GM21786 (cell line): ENCODE measurements at regions not wholly inside any gene's neighbourhood (a gene's known extent, or its start where the extent isn't known, plus 50 kb on each side); places are given as distances from the start of the nearest gene placed in this dataset.
A peak's percentile ranks its signal among the peaks of the same experiment; 100 is the strongest.

Experiments
- ATAC-seq: cut with Tn5 transposase; IDR thresholded peaks from one replicate; pipeline ENCODE4 v1.9.1; 2021; ENCODE audit not compliant: unreplicated experiment

- ATAC-seq: no peak
These were observed 56.1 kb upstream of the ELMO1 start for GRCh38 chr7:37504801-37505200.

DNA sequence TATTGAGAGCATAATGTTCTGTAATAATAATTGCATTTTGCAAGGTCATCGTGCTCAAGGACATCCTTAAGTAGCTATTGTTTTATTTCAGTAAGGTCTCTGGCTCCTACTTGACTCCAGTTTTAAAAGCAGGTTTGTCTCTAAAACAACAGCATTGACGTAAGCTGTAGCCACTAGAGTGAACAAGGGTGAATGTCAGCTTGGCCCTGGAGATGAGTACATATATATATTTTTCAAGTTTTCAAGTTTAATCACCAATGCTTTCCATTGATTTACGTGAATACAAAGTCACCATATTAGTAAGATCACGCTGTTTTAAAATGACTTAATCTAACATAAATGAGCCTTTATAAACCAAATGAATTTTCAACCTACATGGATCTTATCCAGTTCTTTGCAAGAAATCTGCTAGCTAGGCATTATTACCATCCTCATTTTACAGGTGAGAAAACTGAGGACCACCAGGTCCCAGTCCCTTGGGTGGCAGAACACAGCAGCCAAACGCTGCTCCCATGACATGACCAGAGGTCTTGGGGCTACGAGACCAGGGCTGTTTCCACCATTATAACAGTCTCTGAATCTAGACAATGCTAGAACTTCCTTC lies 57.2 kb upstream of the ELMO1 start:
- no peak for ATAC-seq

- ATAC-seq: no peak
These were observed 59.5 kb upstream of the ELMO1 start for GRCh38 chr7:37508118-37508517.

DNA sequence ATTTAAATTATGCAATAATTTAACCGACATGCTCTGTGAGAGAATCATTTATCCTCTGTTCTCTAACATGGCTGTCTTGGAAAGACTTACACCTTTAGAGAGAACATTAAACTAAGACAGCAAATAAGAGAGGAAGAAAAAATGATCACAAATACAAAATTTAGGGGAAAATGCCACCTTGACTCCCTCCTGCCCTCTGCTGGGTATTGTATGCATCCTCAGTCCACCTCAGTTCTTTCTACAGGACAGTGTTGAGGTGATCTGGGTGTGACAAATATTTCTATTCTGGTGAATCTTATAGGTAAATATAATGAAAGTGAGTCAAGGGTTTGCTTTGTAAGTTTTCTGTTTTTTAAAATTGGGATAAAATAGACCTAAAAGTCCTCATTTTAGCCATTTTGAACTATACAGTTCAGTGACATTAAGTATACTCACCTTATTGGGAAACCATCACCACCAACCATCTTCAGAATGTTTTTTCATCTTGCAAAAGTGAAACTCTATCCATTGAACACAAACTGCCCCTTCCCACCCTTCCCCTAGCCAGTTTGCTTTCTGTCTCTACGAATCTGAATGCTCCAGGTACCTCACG lies 61.5 kb upstream of the ELMO1 start:
- no peak for ATAC-seq

GRCh38 chr7:37511915-37512314 lies 63.3 kb upstream of the ELMO1 start:
- no peak for ATAC-seq

GRCh38 chr7:37514497-37514896 lies 65.8 kb upstream of the ELMO1 start:
- no peak for ATAC-seq

- ATAC-seq: no peak
These were observed 68.0 kb upstream of the ELMO1 start for GRCh38 chr7:37516664-37517063.

DNA sequence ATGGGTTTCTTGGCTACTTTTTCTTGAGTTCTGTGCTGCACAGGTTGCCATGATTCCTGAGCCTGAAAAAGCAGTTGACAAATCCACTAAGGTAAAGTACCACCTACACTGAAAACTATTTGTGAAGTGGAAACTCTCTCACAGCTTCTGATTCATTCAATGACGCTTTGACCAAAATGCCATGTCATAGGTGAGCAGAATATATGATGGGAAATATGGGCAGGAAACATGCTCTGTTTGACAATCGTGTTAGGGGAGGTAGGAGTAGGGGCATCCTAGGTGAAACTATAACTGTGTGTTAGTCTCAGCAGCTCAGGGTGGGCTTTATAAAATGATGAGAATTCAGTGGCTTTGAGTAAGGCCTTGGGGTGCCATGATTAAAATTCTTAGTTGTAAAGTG lies 69.6 kb upstream of the ELMO1 start:
- ATAC-seq: no peak

DNA sequence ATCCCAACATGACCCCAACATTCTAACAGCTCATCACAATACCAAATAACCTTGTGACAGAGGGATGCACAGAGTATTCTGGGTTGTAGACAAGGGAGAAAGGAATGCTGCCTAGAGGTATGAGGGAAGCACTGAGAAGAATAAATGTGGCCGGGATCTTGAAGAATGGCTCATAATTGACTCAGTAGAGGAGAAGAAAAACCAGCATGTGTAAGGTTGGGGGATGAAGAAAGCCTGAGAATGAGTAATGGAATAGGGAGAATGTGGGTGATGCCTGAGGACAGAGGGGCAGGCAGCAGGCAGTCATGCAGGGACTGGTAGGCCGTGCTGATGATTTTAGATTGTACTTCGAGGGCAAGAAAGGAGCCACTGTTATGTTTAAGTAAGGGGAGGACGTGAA lies 75.4 kb upstream of the ELMO1 start:
- ATAC-seq: no peak

- ATAC-seq: no peak
These were observed 76.1 kb upstream of the ELMO1 start for GRCh38 chr7:37524797-37525196.

DNA sequence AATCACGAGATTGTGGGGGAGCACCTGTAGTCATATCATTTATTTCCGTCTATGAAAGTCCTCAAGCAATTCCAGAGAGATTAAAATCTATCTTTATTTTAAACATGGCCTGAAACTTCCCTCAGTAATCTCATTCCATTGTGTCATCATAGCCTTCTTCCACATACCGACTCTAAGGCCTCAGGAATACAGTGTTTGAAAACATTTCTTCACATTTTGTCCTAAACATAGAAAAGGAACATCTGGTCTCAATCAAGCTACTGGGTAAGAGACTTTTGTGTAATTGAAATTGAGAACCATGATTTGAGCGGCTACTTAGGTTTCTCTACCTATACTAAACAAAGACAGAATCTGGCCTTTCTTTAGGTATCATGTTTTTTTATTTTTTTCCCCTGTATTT lies 78.0 kb upstream of the ELMO1 start:
- ATAC-seq: no peak

- no peak for ATAC-seq
These were observed 78.4 kb upstream of the ELMO1 start for GRCh38 chr7:37527109-37527508.

GRCh38 chr7:37531225-37531624 lies 82.6 kb upstream of the ELMO1 start:
- ATAC-seq: no peak

GRCh38 chr7:37532636-37533035 lies 84.0 kb upstream of the ELMO1 start:
- no peak for ATAC-seq

- no peak for ATAC-seq
These were observed 86.4 kb upstream of the ELMO1 start for GRCh38 chr7:37534893-37535610.

- ATAC-seq: no peak
These were observed 87.2 kb upstream of the ELMO1 start for GRCh38 chr7:37535841-37536240.

DNA sequence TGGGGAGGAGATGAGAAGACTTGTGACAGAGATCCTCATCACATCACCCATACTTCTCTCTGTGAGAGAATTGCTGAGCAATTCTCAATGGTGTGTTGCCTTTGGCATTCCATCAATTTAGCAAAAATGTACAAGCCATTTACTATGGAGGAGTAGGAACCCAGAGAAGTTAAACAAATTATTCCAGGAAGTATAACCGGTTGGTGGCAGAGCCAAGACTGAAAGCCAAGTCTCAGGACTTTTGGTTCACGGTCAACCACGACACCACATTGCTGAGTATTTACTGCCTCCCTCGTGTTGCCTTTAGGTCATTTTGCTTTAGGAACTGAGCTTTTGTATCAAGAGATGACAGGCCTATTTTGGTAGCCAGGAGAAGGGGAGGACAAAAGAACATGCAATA lies 88.0 kb upstream of the ELMO1 start:
- ATAC-seq: no peak

GRCh38 chr7:37537439-37537838 lies 88.8 kb upstream of the ELMO1 start:
- no peak for ATAC-seq

DNA sequence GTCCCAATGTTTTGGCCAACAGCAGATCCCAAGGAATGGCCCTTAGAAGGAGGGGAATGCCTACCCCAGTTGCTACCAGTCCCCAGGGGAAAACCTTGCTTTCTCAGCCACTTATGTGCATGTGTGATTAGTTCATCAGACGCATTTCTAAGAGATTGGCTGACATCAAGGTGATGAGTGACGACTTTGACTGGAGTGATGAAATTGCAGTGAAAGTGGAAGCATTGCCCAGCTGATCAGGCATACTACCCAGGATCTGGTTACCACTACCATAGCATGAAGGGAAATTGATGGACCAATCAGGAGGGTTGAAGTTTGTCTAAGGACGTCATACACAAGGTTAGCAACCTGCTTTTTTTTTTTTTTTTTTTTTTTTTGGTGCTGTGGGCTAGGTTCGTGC lies 90.3 kb upstream of the ELMO1 start:
- no peak for ATAC-seq

GRCh38 chr7:37540917-37541316 lies 92.3 kb upstream of the ELMO1 start:
- ATAC-seq: no peak

DNA sequence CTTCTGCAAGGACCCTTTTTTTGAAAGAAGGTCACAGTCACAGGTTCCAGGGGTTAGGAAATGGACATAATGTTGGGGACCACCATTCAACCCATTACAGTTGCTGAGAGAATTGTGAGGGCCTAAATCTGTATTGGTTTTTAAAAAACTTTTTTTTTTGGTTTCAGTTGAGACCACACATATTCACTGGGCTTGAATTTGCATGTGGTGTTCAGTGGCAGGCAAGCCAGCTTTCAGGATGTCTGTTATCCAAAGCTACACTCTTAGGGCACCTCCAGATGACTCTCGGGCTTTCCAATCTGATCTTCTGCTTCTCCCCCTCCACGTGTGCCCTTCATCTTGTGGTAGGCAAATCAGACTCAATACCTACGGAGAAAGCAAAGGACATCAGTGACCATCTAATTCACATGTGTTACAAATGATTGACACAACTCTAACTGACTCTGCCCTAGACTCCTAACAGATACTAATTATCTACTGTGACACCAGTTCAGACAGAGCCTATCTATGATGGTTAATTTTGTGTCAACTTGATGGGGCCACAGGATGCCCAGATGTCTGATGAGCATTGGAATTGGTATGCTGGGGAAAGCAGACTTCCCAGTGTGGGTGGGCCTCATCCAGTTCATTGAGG lies 93.3 kb upstream of the ELMO1 start:
- peak; percentile 85 for ATAC-seq
